Neural progenitor cell (in vitro differentiated cells): ENCODE measurements at regions not wholly inside any gene's neighbourhood (a gene's known extent, or its start where the extent isn't known, plus 50 kb on each side); places are given as distances from the start of the nearest gene placed in this dataset.

ENCODE experiments used
- CTCF ChIP-seq: fragments of 200-600 bp; sonication (generic); IDR thresholded peaks from 2 replicates; pipeline ENCODE4 v1.5.1; 2017; ENCODE audit warnings: antibody characterized with exemption, mild to moderate bottlenecking
- EZH2 ChIP-seq: fragments of 200-600 bp; sonication (generic); IDR thresholded peaks from 2 replicates; pipeline ENCODE4 v1.6.1; 2017; ENCODE audit warnings: antibody characterized with exemption, mild to moderate bottlenecking, moderate library complexity
- EZH2phosphoT487 ChIP-seq: fragments of 200-600 bp; sonication (generic); IDR thresholded peaks from 2 replicates; pipeline ENCODE4 v1.6.1; 2017; ENCODE audit warnings: antibody characterized with exemption

DNA sequence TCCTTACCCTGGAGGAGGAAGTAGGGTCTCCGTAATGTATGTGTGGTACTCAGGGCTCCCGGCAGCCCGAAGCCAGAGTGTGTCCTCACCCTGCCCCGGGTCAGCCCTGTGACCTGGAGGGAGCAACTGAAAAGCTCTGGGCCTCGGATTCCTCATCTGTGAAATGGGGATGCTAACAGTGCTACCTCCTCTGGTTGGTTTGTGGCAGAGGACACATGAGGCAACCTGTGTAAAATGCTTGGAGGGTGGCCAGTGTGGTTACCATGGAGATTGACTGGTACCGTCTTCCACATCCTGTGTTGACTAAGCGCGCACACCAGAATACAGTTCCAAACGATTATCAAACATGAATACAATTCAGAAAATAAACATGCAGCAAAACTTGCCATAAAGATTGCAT, 163.8 kb upstream of the KLF6 start:
- TF ChIP-seq EZH2: no peak
- TF ChIP-seq CTCF: no peak
- TF ChIP-seq EZH2phosphoT487: no peak
